Osteocyte (in vitro differentiated cells): ENCODE measurements at regions not wholly inside any gene's neighbourhood (a gene's known extent, or its start where the extent isn't known, plus 50 kb on each side); places are given as distances from the start of the nearest gene placed in this dataset.

Experiments used
- DNase-seq: peaks from one replicate; pipeline ENCODE4 v3.0.0; 2021; ENCODE audit warnings: mixed read lengths; ENCODE audit not compliant: unreplicated experiment; ENCODE audit errors: extremely low spot score
- H3K27ac Mint-ChIP-seq: one replicate; pipeline ENCODE4 v1.8.0; 2021; ENCODE audit warnings: mild to moderate bottlenecking, mixed read lengths; ENCODE audit not compliant: unreplicated experiment
- H3K27me3 Mint-ChIP-seq: one replicate; pipeline ENCODE4 v1.8.0; 2021; ENCODE audit warnings: mixed read lengths; ENCODE audit not compliant: unreplicated experiment
- H3K36me3 Mint-ChIP-seq: one replicate; pipeline ENCODE4 v1.8.0; 2021; ENCODE audit warnings: mixed read lengths; ENCODE audit not compliant: unreplicated experiment
- H3K4me1 Mint-ChIP-seq: one replicate; pipeline ENCODE4 v1.8.0; 2021; ENCODE audit warnings: mixed read lengths; ENCODE audit not compliant: unreplicated experiment
- H3K4me3 Mint-ChIP-seq: one replicate; pipeline ENCODE4 v1.8.0; 2021; ENCODE audit warnings: mild to moderate bottlenecking, moderate library complexity, mixed read lengths; ENCODE audit not compliant: unreplicated experiment
- H3K9me3 Mint-ChIP-seq: one replicate; pipeline ENCODE4 v1.8.0; 2021; ENCODE audit warnings: mixed read lengths; ENCODE audit not compliant: unreplicated experiment
- CTCF ChIP-seq: fragments of 200-600 bp; sonication (generic); IDR thresholded peaks from 2 replicates; pipeline ENCODE4 v1.5.0; 2021; ENCODE audit warnings: antibody characterized with exemption, mild to moderate bottlenecking, moderate library complexity

- peaks cover 8% of the 10 kb centered on the region for H3K27me3 Mint-ChIP-seq
- no peaks in the 10 kb centered on the region for H3K9me3 Mint-ChIP-seq
- no peaks in the 10 kb centered on the region for H3K36me3 Mint-ChIP-seq
- H3K4me3 Mint-ChIP-seq, result no peak overlapping the region
- peak; percentile 88 for TF ChIP-seq CTCF
- H3K4me1 Mint-ChIP-seq, result no peaks in the 10 kb centered on the region
- no peak for DNase-seq
- no peak overlapping the region for H3K27ac Mint-ChIP-seq
Measured at GRCh38 chr1:209354111-209354839, 229.2 kb upstream of the CAMK1G start.

DNA sequence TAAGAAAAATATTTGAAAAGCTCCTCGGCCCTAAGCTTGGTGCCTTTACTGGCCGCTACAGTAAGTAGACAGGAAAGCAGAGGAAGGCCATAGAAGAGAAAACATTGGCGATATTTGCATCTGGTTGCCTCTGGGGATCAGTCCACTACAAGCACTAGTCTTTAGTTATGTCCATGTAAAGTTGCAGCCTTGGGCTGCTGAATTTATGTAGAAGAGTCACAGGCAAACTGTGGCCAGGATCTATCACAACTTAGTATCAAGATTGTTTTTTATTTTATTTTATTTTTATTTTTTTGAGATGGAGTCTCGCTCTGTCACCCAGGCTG, 228.7 kb upstream of the CAMK1G start:
- TF ChIP-seq CTCF, result no peak
- Mint-ChIP-seq H3K4me1 (no peaks in the 10 kb centered on the region), H3K27ac (no peak overlapping the region), H3K9me3 (no peaks in the 10 kb centered on the region), H3K36me3 (no peaks in the 10 kb centered on the region), H3K4me3 (no peak overlapping the region), H3K27me3 (peaks cover 11% of the 10 kb centered on the region)
- no peak for DNase-seq

DNA sequence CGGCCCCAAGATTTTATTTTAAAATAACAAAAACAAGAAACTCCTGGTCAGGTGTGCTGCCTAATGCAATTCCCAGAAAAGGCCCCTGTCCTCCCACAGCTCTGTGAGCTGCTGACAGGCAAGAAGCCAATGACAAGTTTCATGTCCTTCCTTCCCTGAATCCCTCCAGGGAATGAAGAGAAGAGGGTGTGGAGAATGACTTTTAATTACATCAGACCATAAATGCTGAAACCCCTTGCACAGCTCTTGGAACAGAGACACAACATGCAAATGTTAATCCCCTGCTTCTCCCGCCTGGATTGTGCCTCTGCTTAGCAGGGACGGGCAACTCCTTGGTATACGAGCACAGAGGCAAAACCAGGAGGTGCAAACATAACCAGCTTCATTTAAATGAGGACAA, 228.1 kb upstream of the CAMK1G start:
- Mint-ChIP-seq H3K27me3 (peaks cover 12% of the 10 kb centered on the region), H3K9me3 (no peaks in the 10 kb centered on the region), H3K4me3 (no peak overlapping the region), H3K4me1 (no peaks in the 10 kb centered on the region), H3K36me3 (no peaks in the 10 kb centered on the region), H3K27ac (no peak overlapping the region)
- no peak for DNase-seq
- TF ChIP-seq CTCF, result no peak

- Mint-ChIP-seq H3K9me3 (no peaks in the 10 kb centered on the region), H3K36me3 (no peaks in the 10 kb centered on the region), H3K4me1 (no peaks in the 10 kb centered on the region), H3K4me3 (no peak overlapping the region), H3K27ac (no peak overlapping the region), H3K27me3 (peaks cover 22% of the 10 kb centered on the region)
- no peak for TF ChIP-seq CTCF
- no peak for DNase-seq
Measured at GRCh38 chr1:209356976-209357377, 226.5 kb upstream of the CAMK1G start.

DNA sequence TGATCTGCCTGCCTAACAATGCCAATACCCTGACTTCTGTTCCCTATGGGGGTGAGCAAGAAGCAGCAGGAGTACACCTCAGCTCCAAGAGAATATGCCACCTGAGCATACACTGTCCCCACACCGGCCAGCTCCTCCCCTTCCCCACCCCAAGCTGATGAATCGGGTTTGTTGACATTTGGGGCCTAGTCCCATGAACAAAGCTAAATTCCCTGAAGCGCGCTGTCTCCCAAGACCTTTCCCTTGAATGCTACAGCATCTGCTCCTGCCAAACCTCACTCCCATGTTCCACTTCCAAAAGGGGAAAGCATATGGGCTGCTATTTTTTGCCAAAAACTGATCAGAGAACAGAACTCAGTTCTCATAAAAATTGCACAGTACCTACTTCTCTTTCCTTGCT, 220.4 kb upstream of the CAMK1G start:
- peaks cover 10% of the 10 kb centered on the region for H3K4me1 Mint-ChIP-seq
- H3K4me3 Mint-ChIP-seq, result no peak overlapping the region
- no peak overlapping the region for H3K27ac Mint-ChIP-seq
- no peak for DNase-seq
- H3K9me3 Mint-ChIP-seq, result peaks cover 3% of the 10 kb centered on the region
- peaks cover 22% of the 10 kb centered on the region for H3K27me3 Mint-ChIP-seq
- no peak for TF ChIP-seq CTCF
- no peaks in the 10 kb centered on the region for H3K36me3 Mint-ChIP-seq
